Head of caudate nucleus (tissue), 42 donors: ENCODE measurements at regions not wholly inside any gene's neighbourhood (a gene's known extent, or its start where the extent isn't known, plus 50 kb on each side); places are given as distances from the start of the nearest gene placed in this dataset.

ENCODE experiments used
- DNase-seq, 42 donors: peaks; one replicate each; pipeline versions ENCODE4 v3.0.0 to v3.0.0-alpha.2; 2020 to 2021; ENCODE audit warnings: mixed read lengths in 7 of 42
- intact Hi-C: fragments of 100-400 bp; cut with DNase I; formaldehyde crosslinking; loops from one replicate; pipeline ENCODE4 v1.15.0; 2022

GRCh38 chr13:100734194-100734720 is 59.7 kb upstream of the TMTC4 start:
- DNase-seq = no peak
- intact Hi-C loops = no loop called here

DNA sequence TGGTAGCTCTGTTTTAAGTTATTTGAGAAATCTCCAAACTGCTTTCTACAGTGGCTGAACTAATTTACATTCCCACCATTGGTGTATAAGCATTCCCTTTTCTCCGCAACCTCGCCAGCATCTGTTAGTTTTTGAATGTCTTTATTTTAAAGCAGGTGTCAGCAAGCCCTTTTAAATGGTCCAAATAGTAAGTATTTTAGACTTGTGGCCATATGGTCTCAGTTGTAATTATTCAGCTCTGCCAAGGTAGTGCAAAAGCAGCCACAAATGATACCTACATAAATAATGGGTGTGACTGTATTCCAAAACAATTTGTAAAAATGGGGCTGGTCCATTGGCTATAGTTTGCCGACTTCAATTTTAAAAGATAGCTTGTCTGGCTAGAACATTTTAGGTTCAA is 58.7 kb upstream of the TMTC4 start:
- intact Hi-C loops = no loop called here

GRCh38 chr13:100728201-100728600 is 53.6 kb upstream of the TMTC4 start:
- intact Hi-C loops = no loop called here

More for the DNA sequence above, 58.7 kb upstream of the TMTC4 start:
- DNase-seq = no peak

DNA sequence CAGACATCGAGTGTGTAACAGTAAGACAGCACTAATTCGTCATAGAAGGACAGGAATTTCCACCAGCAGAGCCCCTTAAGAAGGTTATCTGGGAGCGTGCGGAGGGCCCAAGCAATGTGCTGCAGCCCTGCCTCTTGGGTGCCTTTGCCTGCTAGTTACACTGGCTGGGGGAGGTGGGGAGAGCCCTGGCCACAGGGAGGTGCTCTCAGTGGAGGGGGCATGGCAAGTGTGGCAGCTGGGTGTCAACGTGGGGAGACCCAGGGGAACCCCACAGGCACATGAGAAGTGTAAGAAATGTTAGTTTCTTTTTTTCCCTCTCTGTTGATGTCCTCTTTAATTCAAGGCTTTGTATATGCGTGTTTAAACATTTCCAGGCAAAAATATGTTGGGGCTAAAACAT is 50.9 kb upstream of the TMTC4 start:
- intact Hi-C loops = no loop called here
- no peak for DNase-seq

More at GRCh38 chr13:100728201-100728600, 53.6 kb upstream of the TMTC4 start:
- no peak for DNase-seq

GRCh38 chr13:100724568-100724967 is 50.0 kb upstream of the TMTC4 start:
- DNase-seq = no peak
- intact Hi-C loops = loop anchor here (5.0 kb wide), 1 partner anchor 263 kb away; no protein-coding TSS in a partner anchor
